GM12891 (cell line): ENCODE measurements at regions not wholly inside any gene's neighbourhood (a gene's known extent, or its start where the extent isn't known, plus 50 kb on each side); places are given as distances from the start of the nearest gene placed in this dataset.

Source experiments
- PAX5 ChIP-seq: IDR thresholded peaks from 2 replicates; pipeline ENCODE4 v1.6.1; 2011; ENCODE audit warnings: low read length, moderate library complexity, mild to moderate bottlenecking; ENCODE audit not compliant: insufficient read depth, severe bottlenecking
- POLR2A ChIP-seq: IDR thresholded peaks from 2 replicates; pipeline ENCODE4 v1.6.1; 2011; ENCODE audit warnings: low read depth, low read length, control low read depth
- POLR2AphosphoS5 ChIP-seq: IDR thresholded peaks from 2 replicates; pipeline ENCODE4 v1.6.1; 2011; ENCODE audit warnings: low read depth, low read length, control low read depth
- POU2F2 ChIP-seq: IDR thresholded peaks from 2 replicates; pipeline ENCODE4 v1.6.1; 2011; ENCODE audit warnings: low read depth, mild to moderate bottlenecking, control low read depth, low read length, moderate library complexity
- SPI1 ChIP-seq: IDR thresholded peaks from 2 replicates; pipeline ENCODE4 v1.6.1; 2011; ENCODE audit warnings: low read depth, low read length, control low read depth
- TAF1 ChIP-seq: IDR thresholded peaks from 2 replicates; pipeline ENCODE4 v1.6.1; 2011; ENCODE audit warnings: low read depth, low read length, control low read depth

- TF ChIP-seq TAF1 (no peak), POLR2A (no peak), POLR2AphosphoS5 (no peak), PAX5 (no peak), SPI1 (no peak), POU2F2 (no peak)
Observed at GRCh38 chr1:192879406-192879805, 70.6 kb downstream of the RGS2 start.
